ENCODE measurements at regions not wholly inside any gene's neighbourhood (a gene's known extent, or its start where the extent isn't known, plus 50 kb on each side); places are given as distances from the start of the nearest gene placed in this dataset.
A peak's percentile ranks its signal among the peaks of the same experiment; 100 is the strongest.
"Not testable (repeated sequence)": the region's sequence is repeated elsewhere in the genome, so short reads cannot be mapped to it uniquely, and the experiment has no call there.

DNA sequence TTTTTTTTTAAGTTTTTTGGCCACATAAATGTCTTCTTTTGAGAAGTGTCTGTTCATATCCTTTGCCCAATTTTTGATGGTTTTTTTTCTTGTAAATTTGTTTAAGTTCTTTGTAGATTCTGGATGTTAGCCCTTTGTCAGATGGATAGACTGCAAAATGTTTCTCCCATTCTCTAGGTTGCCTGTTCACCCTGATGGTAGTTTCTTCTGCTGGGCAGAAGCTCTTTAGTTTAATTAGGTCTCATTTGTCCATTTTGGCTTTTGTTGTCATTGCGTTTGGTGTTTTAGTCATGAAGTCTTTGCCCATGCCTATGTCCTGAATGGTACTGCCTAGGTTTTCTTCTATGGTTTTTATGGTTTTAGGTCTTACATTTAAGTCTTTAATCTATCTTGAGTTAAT is 320.9 kb upstream of the SETBP1 start:
- Mint-ChIP-seq H3K27ac (peak overlapping the region in 2 of 6 donors; percentile 22 to 35), H3K9me3 (peaks cover 4 to 23% (median 16%) of the 10 kb centered on the region in 7 donors)
- not testable (repeated sequence) for H3K4me3 Mint-ChIP-seq

DNA sequence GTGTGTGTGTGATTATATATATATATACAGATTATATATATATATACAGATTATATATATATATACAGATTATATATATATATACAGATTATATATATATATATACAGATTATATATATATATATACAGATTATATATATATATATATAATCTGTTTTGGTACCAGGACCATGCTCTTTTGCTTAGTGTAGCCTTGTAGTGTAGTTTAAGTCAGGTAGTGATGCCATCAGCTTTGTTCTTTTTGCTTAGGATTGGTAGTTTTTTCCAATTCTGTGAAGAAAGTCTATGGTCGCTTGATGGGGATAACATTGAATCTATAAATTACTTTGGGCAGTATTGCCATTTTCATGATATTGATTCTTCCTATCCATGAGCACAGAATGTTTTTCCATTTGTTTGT is 318.5 kb upstream of the SETBP1 start:
- not testable (repeated sequence) for H3K36me3 Mint-ChIP-seq; H3K9me3 Mint-ChIP-seq; H3K27ac Mint-ChIP-seq; H3K4me1 Mint-ChIP-seq; H3K4me3 Mint-ChIP-seq; DNase-seq; H3K27me3 Mint-ChIP-seq; ATAC-seq (ENCODE audit: low read depth in 2 of 2)

More for the DNA sequence above, 320.9 kb upstream of the SETBP1 start:
- H3K27me3 Mint-ChIP-seq; DNase-seq; ATAC-seq (ENCODE audit: low read depth in 2 of 2); H3K4me1 Mint-ChIP-seq: not testable (repeated sequence)
- H3K36me3 Mint-ChIP-seq, result peaks cover 5 to 11% of the 10 kb centered on the region in 2 donors

GRCh38 chr18:44370861-44371260 is 309.8 kb upstream of the SETBP1 start:
- H3K9me3 Mint-ChIP-seq, result peaks cover 15 to 57% (median 39%) of the 10 kb centered on the region in 7 donors
- H3K4me1 Mint-ChIP-seq, result no peaks in the 10 kb centered on the region
- peaks cover 9 to 16% (median 12%) of the 10 kb centered on the region in 3 donors for H3K27me3 Mint-ChIP-seq
- H3K4me3 Mint-ChIP-seq, result no peak overlapping the region
- peaks cover 18 to 24% of the 10 kb centered on the region in 2 donors for H3K36me3 Mint-ChIP-seq
- DNase-seq (no peak), ATAC-seq (ENCODE audit: low read depth in 2 of 2) (no peak)
- H3K27ac Mint-ChIP-seq, result peak overlapping the region in 1 of 6 donors; percentile 16

GRCh38 chr18:44374966-44375365 is 305.7 kb upstream of the SETBP1 start:
- Mint-ChIP-seq H3K36me3 (peaks cover 23 to 43% of the 10 kb centered on the region in 2 donors), H3K4me3 (peak overlapping the region in 1 of 8 donors; percentile 5), H3K4me1 (no peaks in the 10 kb centered on the region), H3K9me3 (peaks cover 15 to 72% (median 51%) of the 10 kb centered on the region in 7 donors), H3K27ac (no peak overlapping the region), H3K27me3 (peaks cover 9 to 35% (median 25%) of the 10 kb centered on the region in 3 donors)
- DNase-seq, result no peak
- ATAC-seq (ENCODE audit: low read depth in 2 of 2), result no peak

DNA sequence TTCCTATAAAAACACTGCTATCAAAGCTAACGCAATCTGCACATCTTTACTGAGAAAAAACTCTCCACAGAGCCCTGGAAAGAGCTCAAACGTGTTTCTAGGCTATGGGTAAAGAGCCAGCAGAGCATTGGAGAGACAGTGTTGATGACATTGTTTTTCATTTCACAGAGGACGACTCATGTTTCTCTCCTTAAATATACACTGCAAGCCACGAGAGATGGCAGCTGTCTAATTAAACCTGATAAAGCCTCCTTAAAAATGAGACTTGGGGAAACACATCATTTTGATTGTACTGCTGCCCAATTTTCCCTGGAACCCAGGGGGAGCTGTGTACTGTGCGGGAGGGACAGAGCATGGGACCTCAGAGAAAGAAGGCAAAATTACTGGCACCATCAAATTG is 294.3 kb upstream of the SETBP1 start:
- Mint-ChIP-seq H3K4me1 (peaks cover 0 to 8% (median 6%) of the 10 kb centered on the region in 3 donors), H3K27ac (peak overlapping the region in 1 of 6 donors; percentile 2), H3K4me3 (no peak overlapping the region), H3K36me3 (no peaks in the 10 kb centered on the region), H3K9me3 (no peaks in the 10 kb centered on the region), H3K27me3 (peaks cover 0 to 8% (median 4%) of the 10 kb centered on the region in 3 donors)
- DNase-seq (no peak), ATAC-seq (ENCODE audit: low read depth in 2 of 2) (no peak)

DNA sequence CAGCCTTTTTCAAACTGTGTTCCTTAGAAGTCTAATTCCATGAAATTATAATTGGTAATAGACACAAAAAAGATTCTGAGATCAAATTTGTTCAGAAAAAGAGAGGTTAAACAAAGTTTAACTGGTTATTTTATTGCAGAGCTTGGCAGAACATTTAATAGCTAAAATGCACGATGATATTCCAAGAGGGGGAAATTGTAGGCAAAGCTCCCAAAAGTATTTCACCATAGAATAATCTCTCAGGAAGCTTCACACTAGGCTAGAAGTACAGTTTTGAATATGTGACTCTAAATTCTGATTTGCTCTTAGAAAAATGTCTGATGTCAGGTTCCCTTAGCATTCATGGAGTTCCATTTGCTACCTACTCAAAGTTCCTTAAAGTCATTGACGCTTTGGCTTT is 292.4 kb upstream of the SETBP1 start:
- no peak overlapping the region for H3K27ac Mint-ChIP-seq
- peaks cover 0 to 8% (median 6%) of the 10 kb centered on the region in 3 donors for H3K4me1 Mint-ChIP-seq
- no peaks in the 10 kb centered on the region for H3K36me3 Mint-ChIP-seq
- no peaks in the 10 kb centered on the region for H3K9me3 Mint-ChIP-seq
- H3K27me3 Mint-ChIP-seq, result no peaks in the 10 kb centered on the region
- no peak for ATAC-seq (ENCODE audit: low read depth in 2 of 2)
- no peak overlapping the region for H3K4me3 Mint-ChIP-seq
- no peak for DNase-seq

GRCh38 chr18:44392933-44393332 is 287.8 kb upstream of the SETBP1 start:
- Mint-ChIP-seq H3K27ac (no peak overlapping the region), H3K4me1 (peaks cover 0 to 8% (median 6%) of the 10 kb centered on the region in 3 donors), H3K27me3 (peaks cover 0 to 6% (median 0%) of the 10 kb centered on the region in 3 donors), H3K36me3 (no peaks in the 10 kb centered on the region), H3K9me3 (no peaks in the 10 kb centered on the region), H3K4me3 (no peak overlapping the region)
- DNase-seq, result no peak
- no peak for ATAC-seq (ENCODE audit: low read depth in 2 of 2)

DNA sequence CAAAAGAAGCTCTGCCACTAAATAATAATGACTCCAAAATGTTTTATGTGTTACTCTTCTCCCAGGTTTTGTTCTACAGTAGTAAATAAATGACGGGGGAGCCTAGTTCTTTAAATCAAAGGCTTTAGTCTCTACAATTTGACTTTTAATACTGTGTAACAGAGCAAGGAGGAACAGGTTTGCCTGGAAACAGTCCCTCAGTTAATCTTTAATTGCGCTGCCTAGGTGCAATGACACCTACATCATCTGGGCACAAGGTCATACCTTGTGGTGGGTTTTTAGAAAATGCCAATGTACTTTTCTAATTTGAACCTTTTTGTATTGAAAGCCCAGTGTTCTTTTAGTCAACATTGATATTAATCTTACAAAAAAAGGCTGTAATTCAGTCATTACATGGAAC is 287.3 kb upstream of the SETBP1 start:
- Mint-ChIP-seq H3K9me3 (no peaks in the 10 kb centered on the region), H3K4me1 (peaks cover 0 to 8% (median 6%) of the 10 kb centered on the region in 3 donors), H3K27me3 (peaks cover 0 to 6% (median 0%) of the 10 kb centered on the region in 3 donors), H3K4me3 (no peak overlapping the region), H3K27ac (no peak overlapping the region), H3K36me3 (no peaks in the 10 kb centered on the region)
- ATAC-seq (ENCODE audit: low read depth in 2 of 2) (no peak), DNase-seq (no peak)

- Mint-ChIP-seq H3K4me1 (no peaks in the 10 kb centered on the region), H3K27me3 (peaks cover 0 to 6% (median 4%) of the 10 kb centered on the region in 3 donors), H3K36me3 (no peaks in the 10 kb centered on the region), H3K9me3 (no peaks in the 10 kb centered on the region), H3K4me3 (no peak overlapping the region), H3K27ac (no peak overlapping the region)
- ATAC-seq (ENCODE audit: low read depth in 2 of 2), result no peak
- no peak for DNase-seq
Measured at GRCh38 chr18:44396550-44396949, 284.1 kb upstream of the SETBP1 start.

DNA sequence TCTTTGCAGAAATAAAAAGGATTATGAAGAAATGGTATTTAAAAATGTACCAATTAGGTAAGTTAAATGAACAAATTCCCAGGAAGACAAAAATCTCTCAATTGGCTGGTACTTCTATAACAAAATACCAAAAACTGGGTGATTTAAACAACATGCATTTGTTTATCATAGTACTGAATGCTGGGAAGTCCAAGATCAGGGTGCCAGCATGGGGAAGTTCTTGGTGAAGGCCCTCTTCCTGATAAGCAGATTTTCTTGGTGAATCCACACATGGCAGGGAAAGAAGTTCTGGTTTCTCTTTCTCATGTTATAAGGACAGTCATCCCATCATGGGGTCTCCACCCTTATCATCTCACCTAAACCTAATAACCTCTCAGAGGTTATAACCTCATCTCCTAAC is 271.6 kb upstream of the SETBP1 start:
- Mint-ChIP-seq H3K36me3 (peaks cover 0 to 6% of the 10 kb centered on the region in 2 donors), H3K27ac (no peak overlapping the region), H3K9me3 (peaks cover 0 to 9% (median 4%) of the 10 kb centered on the region in 7 donors), H3K27me3 (peaks cover 0 to 18% (median 7%) of the 10 kb centered on the region in 3 donors), H3K4me3 (no peak overlapping the region), H3K4me1 (no peaks in the 10 kb centered on the region)
- no peak for ATAC-seq (ENCODE audit: low read depth in 2 of 2)
- DNase-seq, result no peak

DNA sequence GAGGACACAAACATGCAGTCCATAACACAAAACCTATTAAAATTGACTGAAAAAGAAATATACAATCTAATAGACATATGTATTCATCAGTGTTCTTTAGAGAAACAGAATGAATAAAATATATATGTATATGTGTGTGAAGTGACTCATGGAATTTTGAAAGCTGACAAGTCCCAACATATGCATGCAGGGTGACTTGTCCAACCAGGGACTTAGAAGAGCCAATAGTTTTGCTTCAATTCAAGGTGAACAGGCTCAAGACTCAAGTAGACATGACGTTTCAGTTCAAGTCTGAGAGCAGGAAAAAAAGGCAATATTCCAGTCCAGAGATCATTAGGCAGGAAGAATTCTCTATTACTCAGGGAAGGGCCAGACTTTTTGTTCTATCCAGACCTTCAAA is 271.2 kb upstream of the SETBP1 start:
- ATAC-seq (ENCODE audit: low read depth in 2 of 2) (no peak), DNase-seq (no peak)
- H3K4me1 Mint-ChIP-seq, result no peaks in the 10 kb centered on the region
- peak overlapping the region in 1 of 6 donors; percentile 27 for H3K27ac Mint-ChIP-seq
- H3K9me3 Mint-ChIP-seq, result peaks cover 0 to 9% (median 4%) of the 10 kb centered on the region in 7 donors
- H3K4me3 Mint-ChIP-seq, result no peak overlapping the region
- peaks cover 0 to 6% of the 10 kb centered on the region in 2 donors for H3K36me3 Mint-ChIP-seq
- H3K27me3 Mint-ChIP-seq, result peaks cover 0 to 18% (median 7%) of the 10 kb centered on the region in 3 donors

DNA sequence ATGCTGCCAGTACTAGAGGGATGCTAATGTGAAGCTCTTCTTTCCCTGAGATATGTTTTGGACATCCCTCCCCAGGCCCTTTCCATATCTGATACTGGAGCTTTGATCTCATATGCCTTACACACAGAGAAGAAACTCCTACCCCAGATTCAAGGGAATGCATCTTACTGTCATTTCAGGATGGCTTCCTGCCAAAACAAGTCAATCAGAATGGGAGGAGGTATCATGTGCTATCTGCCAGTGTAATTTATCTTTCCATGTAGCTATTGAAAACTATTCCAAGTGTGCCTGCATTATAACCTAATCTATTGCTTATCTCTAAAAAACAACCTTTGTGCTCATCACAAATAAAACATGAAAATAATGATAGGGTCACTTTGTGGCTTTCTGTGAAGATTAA is 269.9 kb upstream of the SETBP1 start:
- Mint-ChIP-seq H3K9me3 (peaks cover 0 to 9% (median 4%) of the 10 kb centered on the region in 7 donors), H3K4me1 (no peaks in the 10 kb centered on the region), H3K4me3 (no peak overlapping the region), H3K27me3 (peaks cover 0 to 18% (median 7%) of the 10 kb centered on the region in 3 donors), H3K36me3 (peaks cover 0 to 6% of the 10 kb centered on the region in 2 donors), H3K27ac (no peak overlapping the region)
- no peak for DNase-seq
- no peak for ATAC-seq (ENCODE audit: low read depth in 2 of 2)

- peaks cover 0 to 18% (median 7%) of the 10 kb centered on the region in 3 donors for H3K27me3 Mint-ChIP-seq
- ATAC-seq (ENCODE audit: low read depth in 2 of 2), result no peak
- peaks cover 0 to 6% (median 3%) of the 10 kb centered on the region in 7 donors for H3K9me3 Mint-ChIP-seq
- H3K4me3 Mint-ChIP-seq, result no peak overlapping the region
- no peak for DNase-seq
- H3K27ac Mint-ChIP-seq, result no peak overlapping the region
- peaks cover 0 to 6% of the 10 kb centered on the region in 2 donors for H3K36me3 Mint-ChIP-seq
- H3K4me1 Mint-ChIP-seq, result no peaks in the 10 kb centered on the region
Measured at GRCh38 chr18:44411262-44411905, 269.3 kb upstream of the SETBP1 start.

DNA sequence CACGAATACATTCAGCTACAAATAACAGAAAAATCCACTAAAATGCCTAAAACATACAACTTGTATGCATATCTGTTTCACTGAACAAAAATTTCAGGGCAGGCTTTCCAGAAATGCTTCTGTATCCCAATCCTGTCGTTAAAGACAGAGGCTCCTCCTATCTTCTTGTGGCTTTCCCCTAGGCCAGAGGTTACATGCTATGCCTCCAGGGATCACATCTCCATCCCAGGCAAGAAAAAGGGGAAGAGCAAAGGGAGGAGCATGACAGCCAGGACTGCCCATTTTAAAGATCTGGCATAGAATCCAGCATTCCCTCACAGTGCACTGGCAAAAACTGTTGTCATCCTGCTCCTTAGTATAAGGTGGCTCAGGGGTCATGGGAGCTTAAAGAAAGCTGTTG is 268.7 kb upstream of the SETBP1 start:
- peaks cover 0 to 6% (median 0%) of the 10 kb centered on the region in 7 donors for H3K9me3 Mint-ChIP-seq
- ATAC-seq (ENCODE audit: low read depth in 2 of 2) (no peak), DNase-seq (no peak)
- no peaks in the 10 kb centered on the region for H3K4me1 Mint-ChIP-seq
- H3K27ac Mint-ChIP-seq, result no peak overlapping the region
- H3K4me3 Mint-ChIP-seq, result no peak overlapping the region
- peaks cover 0 to 18% (median 7%) of the 10 kb centered on the region in 3 donors for H3K27me3 Mint-ChIP-seq
- H3K36me3 Mint-ChIP-seq, result peaks cover 0 to 6% of the 10 kb centered on the region in 2 donors

Data from naive B cell (primary cell).